BLaER1 treated with 17β-estradiol and CSF1 and Interleukin-3, amounts not matched to agents 10 nM and 100 nM (cell line): ENCODE measurements at regions not wholly inside any gene's neighbourhood (a gene's known extent, or its start where the extent isn't known, plus 50 kb on each side); places are given as distances from the start of the nearest gene placed in this dataset.
A peak's percentile ranks its signal among the peaks of the same experiment; 100 is the strongest.

Experiments used
- H3K27ac ChIP-seq, 11 experiments: shearing (Covaris generic); formaldehyde crosslinking; 2 replicates each; pipeline ENCODE4 v1.8.1; 2022
- H3K27me3 ChIP-seq, 11 experiments: shearing (Covaris generic); formaldehyde crosslinking; 2 replicates each; pipeline ENCODE4 v1.8.1; 2022
- H3K36me3 ChIP-seq, 11 experiments: shearing (Covaris generic); formaldehyde crosslinking; 2 replicates each; pipeline ENCODE4 v1.8.1; 2022
- H3K4me1 ChIP-seq, 10 experiments: shearing (Covaris generic); formaldehyde crosslinking; 2 replicates each; pipeline ENCODE4 v1.8.1; 2022
- H3K4me2 ChIP-seq, 11 experiments: shearing (Covaris generic); formaldehyde crosslinking; 2 replicates each; pipeline ENCODE4 v1.8.1; 2022
- H3K4me3 ChIP-seq, 10 experiments: shearing (Covaris generic); formaldehyde crosslinking; 2 replicates each; pipeline ENCODE4 v1.8.1; 2022
- H3K9ac ChIP-seq, 11 experiments: shearing (Covaris generic); formaldehyde crosslinking; 2 replicates each; pipeline ENCODE4 v1.8.1; 2022
- H3K9me3 ChIP-seq, 11 experiments: shearing (Covaris generic); formaldehyde crosslinking; replicated peaks in 1 of 11; 2 replicates each; pipeline ENCODE4 v1.8.1; 2022
- H4K20me1 ChIP-seq, 11 experiments: shearing (Covaris generic); formaldehyde crosslinking; 2 replicates each; pipeline ENCODE4 v1.8.1; 2022
- Cebpa-rat ChIP-seq, 11 experiments: shearing (Covaris generic); IDR thresholded peaks; 2 replicates each; pipeline ENCODE4 v1.8.1; 2022

DNA sequence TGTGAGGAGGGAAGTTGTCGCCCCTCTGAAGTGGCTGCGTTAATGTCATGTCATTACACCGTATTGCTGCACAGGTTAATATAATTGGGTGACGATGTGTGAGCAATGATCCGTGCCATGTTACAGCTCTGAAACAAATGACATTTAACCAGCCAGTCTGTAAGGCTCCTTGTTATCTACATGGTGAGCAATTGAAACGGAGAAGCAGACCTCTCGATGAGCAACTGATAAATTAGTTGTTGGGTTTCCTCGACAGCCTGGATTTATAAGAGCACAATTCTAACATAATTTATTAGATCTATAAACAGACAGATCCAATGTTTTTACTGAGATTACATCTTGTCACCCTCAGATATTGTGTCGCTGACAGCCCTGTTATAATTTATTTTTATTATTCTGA is 49.9 kb upstream of the MAFB start:
- Histone ChIP-seq H3K27me3 (no peaks in the 10 kb centered on the region), H3K27ac (no peak overlapping the region), H3K9ac (no peak overlapping the region), H3K4me1 (peaks cover 10 to 17% (median 14%) of the 10 kb centered on the region in 10 experiments), H3K36me3 (no peaks in the 10 kb centered on the region), H3K4me3 (no peak overlapping the region), H3K4me2 (no peak overlapping the region), H3K9me3 (peaks cover 0 to 14% (median 0%) of the 10 kb centered on the region in 11 experiments; a peak in 6 of 22 replicates), H4K20me1 (no peaks in the 10 kb centered on the region)
- no peak for TF ChIP-seq Cebpa-rat (IDR thresholded peaks at IDR 0.05)

DNA sequence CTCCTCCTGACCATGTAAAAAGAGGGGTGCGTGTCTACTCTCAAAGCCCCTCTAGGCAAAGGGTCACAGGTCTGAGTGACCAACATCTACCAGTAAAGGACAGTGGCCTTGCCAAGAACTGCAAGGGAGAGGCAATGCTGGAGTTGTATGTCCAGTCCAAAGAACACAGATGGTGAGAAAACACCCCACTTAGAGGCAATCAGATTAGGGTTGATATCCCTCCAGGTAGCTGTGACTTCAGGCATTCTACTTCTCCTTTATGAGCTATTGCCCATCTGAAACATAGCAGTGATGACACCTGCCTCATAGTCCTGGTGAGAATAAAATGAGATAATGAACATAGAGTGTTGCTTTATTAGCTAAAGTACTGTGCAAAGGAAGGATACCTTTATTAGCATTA is 50.8 kb upstream of the MAFB start:
- H3K9ac ChIP-seq, result 0 out of 22 replicates have a peak overlapping the region, but pooled peaks of 1 of the 11 experiments have one; percentile 24
- peaks cover 0 to 14% (median 0%) of the 10 kb centered on the region in 11 experiments; a peak in 6 of 22 replicates for H3K9me3 ChIP-seq
- H4K20me1 ChIP-seq, result no peaks in the 10 kb centered on the region
- H3K4me1 ChIP-seq, result peaks cover 19 to 26% (median 23%) of the 10 kb centered on the region in 10 experiments
- H3K27me3 ChIP-seq, result no peaks in the 10 kb centered on the region
- no peak overlapping the region for H3K4me2 ChIP-seq
- H3K36me3 ChIP-seq, result no peaks in the 10 kb centered on the region
- H3K4me3 ChIP-seq, result no peak overlapping the region
- H3K27ac ChIP-seq, result no peak overlapping the region
- no peak for TF ChIP-seq Cebpa-rat (IDR thresholded peaks at IDR 0.05)

DNA sequence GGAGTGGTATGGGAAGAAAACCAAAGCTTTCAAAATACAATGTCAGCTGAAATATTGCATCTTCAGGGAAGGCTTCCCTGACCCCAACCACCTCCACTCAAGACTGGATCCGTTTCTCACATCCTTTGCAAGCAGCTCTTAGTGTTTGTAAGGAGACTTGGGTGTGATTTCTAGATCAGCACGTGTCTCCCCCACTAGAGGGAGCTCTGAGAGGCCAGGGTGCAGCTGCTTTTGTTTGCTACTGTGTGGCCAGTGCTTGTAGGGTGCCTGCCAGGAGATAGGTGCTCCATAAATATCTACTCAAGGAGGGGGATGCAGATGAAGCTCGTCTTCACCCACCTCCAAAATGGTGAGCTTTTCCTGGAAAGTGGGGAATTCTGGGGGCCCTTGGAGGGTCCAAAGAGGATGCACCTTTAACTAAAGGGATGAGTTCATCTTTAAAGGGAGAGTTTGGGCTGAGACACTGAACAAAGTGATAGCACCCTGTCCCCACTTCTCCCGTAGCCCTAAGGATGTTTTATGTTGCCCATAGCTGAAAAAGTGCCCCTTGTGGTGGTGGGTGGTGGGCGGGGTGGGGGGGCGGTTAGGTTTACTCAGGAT is 52.6 kb upstream of the MAFB start:
- H3K9ac ChIP-seq, result no peak overlapping the region
- no peak overlapping the region for H3K4me3 ChIP-seq
- peaks cover 0 to 3% (median 0%) of the 10 kb centered on the region in 11 experiments; a peak in 5 of 22 replicates for H3K9me3 ChIP-seq
- H3K27me3 ChIP-seq, result no peaks in the 10 kb centered on the region
- no peak overlapping the region for H3K4me2 ChIP-seq
- H3K4me1 ChIP-seq, result peaks cover 23 to 36% (median 32%) of the 10 kb centered on the region in 10 experiments
- H3K27ac ChIP-seq, result no peak overlapping the region
- no peak for TF ChIP-seq Cebpa-rat (IDR thresholded peaks at IDR 0.05)
- no peaks in the 10 kb centered on the region for H4K20me1 ChIP-seq
- H3K36me3 ChIP-seq, result no peaks in the 10 kb centered on the region

DNA sequence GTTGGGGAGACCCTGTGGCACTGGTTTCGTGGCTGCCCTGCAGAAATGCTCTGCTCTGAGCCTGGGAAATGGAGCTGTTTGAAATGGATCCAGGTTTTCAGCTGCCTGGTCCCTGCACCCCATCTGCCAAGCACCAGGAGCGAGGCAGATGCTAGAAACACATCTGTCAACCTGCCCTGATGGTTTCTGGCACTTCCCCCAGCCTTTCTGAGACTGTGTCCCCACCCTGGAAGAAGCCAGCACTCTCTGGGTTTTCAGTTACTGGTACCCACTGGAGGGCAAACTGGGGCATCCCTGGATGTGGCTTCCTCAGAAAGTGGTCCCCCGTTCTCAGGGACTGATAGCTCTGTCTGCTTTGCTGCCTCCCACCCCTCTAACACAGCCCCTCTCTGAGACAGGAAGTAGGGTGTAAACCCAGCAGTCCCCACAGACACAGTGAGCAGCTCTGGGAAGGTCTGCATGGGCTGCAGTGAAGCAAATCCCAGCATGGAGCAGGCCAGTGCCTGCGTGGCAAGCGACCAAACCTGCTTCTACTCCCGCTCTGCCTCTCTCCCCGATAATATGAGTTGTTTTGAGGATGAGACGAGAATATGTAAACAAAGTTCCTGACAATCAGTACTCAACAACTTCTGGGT is 54.2 kb upstream of the MAFB start:
- Histone ChIP-seq H4K20me1 (no peaks in the 10 kb centered on the region), H3K9me3 (no peaks in the 10 kb centered on the region), H3K4me2 (peak overlapping the region; percentile 38 to 71 (median 56); a peak in 21 of 22 replicates), H3K4me3 (no peak overlapping the region), H3K27me3 (no peaks in the 10 kb centered on the region), H3K9ac (no peak overlapping the region), H3K36me3 (no peaks in the 10 kb centered on the region), H3K27ac (peak overlapping the region in 1 of 11 experiments; percentile 37; a peak in 2 of 22 replicates), H3K4me1 (peaks cover 23 to 36% (median 32%) of the 10 kb centered on the region in 10 experiments)
- no peak for TF ChIP-seq Cebpa-rat (IDR thresholded peaks at IDR 0.05)

- Histone ChIP-seq H3K4me3 (no peak overlapping the region), H3K4me2 (peak overlapping the region; percentile 38 to 71 (median 56)), H3K27me3 (no peaks in the 10 kb centered on the region), H3K27ac (peak overlapping the region in 3 of 11 experiments; percentile 16 to 37 (median 26); a peak in 3 of 22 replicates), H3K4me1 (peaks cover 23 to 36% (median 33%) of the 10 kb centered on the region in 10 experiments), H3K9me3 (no peaks in the 10 kb centered on the region), H4K20me1 (no peaks in the 10 kb centered on the region), H3K9ac (peak overlapping the region in 1 of 11 experiments; percentile 18; a peak in 1 of 22 replicates), H3K36me3 (no peaks in the 10 kb centered on the region)
- no peak for TF ChIP-seq Cebpa-rat (IDR thresholded peaks at IDR 0.05)
These were observed 55.2 kb upstream of the MAFB start for GRCh38 chr20:40744072-40744817.

- H4K20me1 ChIP-seq, result no peaks in the 10 kb centered on the region
- no peak overlapping the region for H3K9ac ChIP-seq
- no peak overlapping the region for H3K4me3 ChIP-seq
- no peak for TF ChIP-seq Cebpa-rat (IDR thresholded peaks at IDR 0.05)
- no peaks in the 10 kb centered on the region for H3K36me3 ChIP-seq
- peak overlapping the region; percentile 38 to 71 (median 56) for H3K4me2 ChIP-seq
- H3K9me3 ChIP-seq, result no peaks in the 10 kb centered on the region
- no peak overlapping the region; a peak in 1 of 22 replicates for H3K27ac ChIP-seq
- H3K27me3 ChIP-seq, result no peaks in the 10 kb centered on the region
- H3K4me1 ChIP-seq, result peaks cover 26 to 39% (median 38%) of the 10 kb centered on the region in 10 experiments
These were observed 55.8 kb upstream of the MAFB start for GRCh38 chr20:40744818-40745175.

DNA sequence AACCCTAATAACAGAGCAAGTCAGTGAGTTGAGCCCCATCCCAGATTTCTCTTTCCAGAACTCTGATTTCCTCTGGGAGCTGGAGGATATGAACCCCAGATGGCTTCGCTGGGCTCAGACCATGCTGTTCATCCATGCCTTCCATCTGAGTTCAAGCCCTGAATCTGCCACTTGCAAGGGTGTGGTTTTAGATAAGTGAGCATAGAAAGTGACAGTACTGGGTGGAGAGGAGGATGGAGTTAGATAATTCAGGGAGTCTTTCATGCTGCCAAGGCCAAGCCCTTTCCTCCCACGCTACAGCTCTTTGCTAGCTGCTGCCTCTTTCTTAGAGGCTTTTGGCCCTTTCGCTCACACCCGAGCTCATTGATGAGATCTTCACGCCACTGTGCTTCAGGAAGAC is 57.2 kb upstream of the MAFB start:
- TF ChIP-seq Cebpa-rat (IDR thresholded peaks at IDR 0.05), result no peak
- H3K27me3 ChIP-seq, result no peaks in the 10 kb centered on the region
- no peak overlapping the region for H3K4me3 ChIP-seq
- H3K4me2 ChIP-seq, result no peak overlapping the region
- no peak overlapping the region for H3K27ac ChIP-seq
- no peaks in the 10 kb centered on the region for H4K20me1 ChIP-seq
- H3K36me3 ChIP-seq, result no peaks in the 10 kb centered on the region
- peaks cover 41 to 54% (median 52%) of the 10 kb centered on the region in 10 experiments for H3K4me1 ChIP-seq
- no peaks in the 10 kb centered on the region for H3K9me3 ChIP-seq
- H3K9ac ChIP-seq, result no peak overlapping the region

DNA sequence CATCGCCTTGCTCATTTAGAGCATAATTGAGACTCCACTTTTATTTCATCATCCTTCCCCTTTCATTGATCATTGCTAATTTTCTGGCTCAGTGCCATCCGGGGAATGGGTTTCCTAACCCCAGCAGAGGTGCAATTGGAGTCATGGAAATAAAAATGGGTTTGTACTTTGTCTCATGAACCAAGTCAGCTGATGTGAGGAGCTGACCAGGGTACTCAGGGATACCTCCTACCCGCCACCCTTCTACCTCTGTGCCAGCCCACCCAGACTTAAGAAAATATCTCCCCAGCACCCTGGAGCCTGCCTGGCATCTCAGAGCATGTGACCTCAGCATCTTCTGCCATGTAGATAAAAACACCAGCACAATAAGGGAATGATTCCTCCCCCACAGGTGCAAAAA is 59.1 kb upstream of the MAFB start:
- TF ChIP-seq Cebpa-rat (IDR thresholded peaks at IDR 0.05), result no peak
- Histone ChIP-seq H3K9me3 (no peaks in the 10 kb centered on the region), H3K4me1 (peaks cover 46 to 70% (median 54%) of the 10 kb centered on the region in 10 experiments), H3K27me3 (no peaks in the 10 kb centered on the region), H3K9ac (no peak overlapping the region), H3K36me3 (no peaks in the 10 kb centered on the region), H3K27ac (no peak overlapping the region), H3K4me2 (no peak overlapping the region), H4K20me1 (no peaks in the 10 kb centered on the region), H3K4me3 (no peak overlapping the region)

- H3K4me2 ChIP-seq, result peak overlapping the region; percentile 36 to 82 (median 69)
- H3K4me3 ChIP-seq, result 0 out of 20 replicates have a peak overlapping the region, but pooled peaks of 1 of the 10 experiments have one; percentile 15
- no peak overlapping the region; a peak in 1 of 22 replicates for H3K9ac ChIP-seq
- no peaks in the 10 kb centered on the region for H3K9me3 ChIP-seq
- no peak for TF ChIP-seq Cebpa-rat (IDR thresholded peaks at IDR 0.05)
- peaks cover 27 to 70% (median 53%) of the 10 kb centered on the region in 10 experiments for H3K4me1 ChIP-seq
- no peaks in the 10 kb centered on the region for H3K27me3 ChIP-seq
- H4K20me1 ChIP-seq, result no peaks in the 10 kb centered on the region
- H3K36me3 ChIP-seq, result no peaks in the 10 kb centered on the region
- H3K27ac ChIP-seq, result no peak overlapping the region
These were observed 61.0 kb upstream of the MAFB start for GRCh38 chr20:40749985-40750506.
